ENCODE measurements at regions not wholly inside any gene's neighbourhood (a gene's known extent, or its start where the extent isn't known, plus 50 kb on each side); places are given as distances from the start of the nearest gene placed in this dataset.

DNA sequence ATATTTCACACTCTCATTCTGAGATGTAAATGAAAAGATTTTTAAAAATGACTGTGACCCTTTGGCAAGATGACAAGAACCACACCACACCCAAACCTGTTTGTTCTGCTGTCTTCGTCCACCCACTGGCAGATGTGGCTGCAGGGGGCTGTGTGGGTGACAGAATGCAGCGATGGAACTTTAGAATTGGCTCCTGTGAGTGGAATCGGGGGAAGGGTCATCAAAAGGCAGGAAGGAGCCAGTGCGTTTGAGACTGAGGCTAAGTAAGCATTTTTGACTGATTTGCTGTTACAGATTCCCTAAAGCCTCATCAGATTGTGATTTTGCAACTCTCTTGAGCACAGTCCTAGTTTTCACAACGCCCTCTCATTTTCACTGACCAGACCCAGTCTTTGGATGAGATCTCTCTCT is 111.2 kb upstream of the ADGRL2 start:
- TF ChIP-seq CTCF (IDR thresholded peaks at IDR 0.05), result no peak
- TF ChIP-seq POLR2A (IDR thresholded peaks at IDR 0.05), result no peak

Measured in right lobe of liver (tissue), 4 donors.